GM18508 (cell line): ENCODE measurements at regions not wholly inside any gene's neighbourhood (a gene's known extent, or its start where the extent isn't known, plus 50 kb on each side); places are given as distances from the start of the nearest gene placed in this dataset.

ENCODE experiments used
- ATAC-seq: cut with Tn5 transposase; IDR thresholded peaks from one replicate; pipeline ENCODE4 v1.9.1; 2021; ENCODE audit warnings: moderate number of reproducible peaks; ENCODE audit not compliant: insufficient read depth, unreplicated experiment

GRCh38 chr4:147343692-147344091, 137.2 kb upstream of the EDNRA start:
- ATAC-seq = no peak

- no peak for ATAC-seq
These were observed 135.2 kb upstream of the EDNRA start for GRCh38 chr4:147345662-147346061.

GRCh38 chr4:147347217-147347616, 133.7 kb upstream of the EDNRA start:
- ATAC-seq = no peak

GRCh38 chr4:147349193-147349592, 131.7 kb upstream of the EDNRA start:
- ATAC-seq = no peak

- no peak for ATAC-seq
These were observed 129.7 kb upstream of the EDNRA start for GRCh38 chr4:147351083-147351787.

- ATAC-seq = no peak
These were observed 126.7 kb upstream of the EDNRA start for GRCh38 chr4:147354237-147354636.

- ATAC-seq = no peak
These were observed 125.8 kb upstream of the EDNRA start for GRCh38 chr4:147355032-147355656.

- no peak for ATAC-seq
These were observed 125.0 kb upstream of the EDNRA start for GRCh38 chr4:147355847-147356246.

GRCh38 chr4:147360301-147360700, 120.6 kb upstream of the EDNRA start:
- ATAC-seq = no peak

- no peak for ATAC-seq
These were observed 119.2 kb upstream of the EDNRA start for GRCh38 chr4:147361726-147362125.

GRCh38 chr4:147362938-147363337, 118.0 kb upstream of the EDNRA start:
- no peak for ATAC-seq

GRCh38 chr4:147363514-147363913, 117.4 kb upstream of the EDNRA start:
- no peak for ATAC-seq

GRCh38 chr4:147365396-147365795, 115.5 kb upstream of the EDNRA start:
- no peak for ATAC-seq

- ATAC-seq = no peak
These were observed 114.7 kb upstream of the EDNRA start for GRCh38 chr4:147366164-147366563.

GRCh38 chr4:147367891-147368290, 113.0 kb upstream of the EDNRA start:
- ATAC-seq = no peak

- ATAC-seq = no peak
These were observed 111.9 kb upstream of the EDNRA start for GRCh38 chr4:147368948-147369347.

GRCh38 chr4:147370473-147370872, 110.4 kb upstream of the EDNRA start:
- ATAC-seq = no peak

GRCh38 chr4:147370881-147371280, 110.0 kb upstream of the EDNRA start:
- no peak for ATAC-seq

GRCh38 chr4:147371661-147372060, 109.2 kb upstream of the EDNRA start:
- no peak for ATAC-seq

GRCh38 chr4:147378780-147379179, 102.1 kb upstream of the EDNRA start:
- ATAC-seq = no peak

- no peak for ATAC-seq
These were observed 99.1 kb upstream of the EDNRA start for GRCh38 chr4:147381749-147382148.

GRCh38 chr4:147388018-147388417, 92.9 kb upstream of the EDNRA start:
- ATAC-seq = no peak
